CD4-positive, alpha-beta T cell treated with Interleukin-4 for 4 hours (primary cell): ENCODE measurements at regions not wholly inside any gene's neighbourhood (a gene's known extent, or its start where the extent isn't known, plus 50 kb on each side); places are given as distances from the start of the nearest gene placed in this dataset.
"Not testable (repeated sequence)": the region's sequence is repeated elsewhere in the genome, so short reads cannot be mapped to it uniquely, and the experiment has no call there.

Experiments used
- DNase-seq: peaks from one replicate; pipeline ENCODE4 v3.0.0-alpha.2; 2020

DNA sequence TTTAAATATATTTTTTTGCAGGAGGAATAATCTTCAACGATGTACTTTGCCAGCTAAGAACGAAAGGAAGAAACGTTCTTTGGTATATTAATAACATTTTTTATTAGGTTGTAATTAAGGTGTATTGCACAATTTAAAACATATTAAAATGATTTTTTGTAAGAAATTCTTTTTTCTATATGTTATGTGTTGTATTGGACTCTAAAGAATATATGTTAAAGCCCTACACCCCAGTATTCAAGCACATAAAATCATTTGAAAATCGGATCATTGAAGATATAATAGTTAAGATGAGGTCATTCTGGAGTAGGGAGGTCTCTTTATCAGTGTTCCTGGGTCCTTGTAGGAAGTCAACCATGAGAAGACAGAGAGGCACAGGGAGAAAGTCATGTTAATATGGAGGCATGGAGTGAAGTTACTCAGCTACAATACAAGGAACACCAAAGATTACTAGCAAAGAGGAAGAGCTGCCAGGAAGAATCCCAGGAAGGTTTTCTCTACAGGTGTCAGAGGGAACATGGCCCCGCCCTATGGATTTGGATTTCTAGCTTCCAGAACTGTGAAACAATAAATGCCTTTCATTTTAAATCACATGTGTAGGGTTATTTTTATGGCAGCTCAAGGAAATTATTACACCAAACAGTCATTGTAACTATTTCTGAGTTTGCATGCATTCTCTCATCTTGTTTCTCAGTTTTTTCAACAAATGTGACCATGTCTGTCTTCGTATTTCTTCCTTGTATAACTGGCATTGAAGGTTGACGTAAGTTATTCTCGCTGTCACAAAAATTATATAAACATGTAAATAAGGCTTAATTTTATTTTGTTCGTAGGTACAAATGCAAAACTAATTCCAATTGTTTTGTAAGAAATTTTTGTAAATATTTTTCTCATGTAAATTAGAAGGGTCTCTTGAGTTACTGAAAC, 75.4 kb upstream of the VPREB1 start:
- DNase-seq, result no peak

DNA sequence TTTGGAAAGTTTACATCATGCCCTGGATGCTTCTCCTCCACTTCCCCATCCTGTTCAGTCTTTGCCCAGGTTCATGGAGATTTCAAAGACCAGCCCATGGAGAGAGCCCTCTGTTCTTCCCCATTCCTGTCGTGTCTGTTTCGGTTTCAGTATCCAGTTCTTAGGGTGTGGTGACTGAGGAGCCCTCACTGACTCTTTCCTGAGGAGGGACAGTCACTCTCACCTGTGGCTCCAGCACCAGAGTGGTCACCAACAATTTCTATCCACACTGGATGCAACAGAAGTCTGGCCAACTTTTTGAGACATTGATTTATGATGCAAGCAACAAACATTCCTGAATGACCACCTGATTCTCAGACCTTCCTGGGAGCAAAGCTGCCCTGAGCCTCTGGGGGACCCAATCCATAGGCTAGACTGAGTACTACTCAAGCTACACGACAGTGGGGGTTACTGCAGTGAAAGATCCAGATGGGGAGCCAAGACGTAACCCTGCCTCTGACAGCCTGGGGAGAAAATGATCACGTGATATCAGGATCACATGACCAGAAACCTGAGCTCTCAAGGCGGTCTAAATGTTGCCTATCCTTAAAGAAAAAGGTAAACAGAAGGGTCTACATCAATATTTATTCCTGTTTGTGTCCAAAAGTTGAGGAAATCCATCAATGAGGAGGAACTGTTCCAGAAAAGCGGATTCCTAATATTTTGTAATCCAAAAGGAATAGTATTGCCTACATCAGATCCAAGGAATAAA, 76.2 kb upstream of the VPREB1 start:
- peak; percentile 19 for DNase-seq

DNA sequence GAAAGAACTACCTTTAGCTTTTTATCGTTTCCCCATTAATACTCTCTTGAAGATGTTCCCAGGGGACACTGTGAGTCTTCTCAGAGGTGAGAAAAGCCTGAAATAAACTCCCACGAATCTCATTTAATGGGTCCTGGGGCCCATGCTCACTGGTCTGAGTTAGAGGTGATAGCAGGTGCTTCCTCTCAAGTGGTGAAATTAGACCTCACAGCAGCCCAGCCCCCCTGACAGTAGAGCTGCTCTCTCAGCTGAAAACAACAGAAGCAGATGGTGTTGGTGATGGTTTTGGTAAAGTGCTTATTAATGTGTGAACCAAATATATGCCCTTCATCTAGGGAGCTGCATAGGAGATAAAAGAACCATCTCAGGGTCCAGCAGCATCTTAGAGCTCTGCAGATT, 76.8 kb upstream of the VPREB1 start:
- no peak for DNase-seq

DNA sequence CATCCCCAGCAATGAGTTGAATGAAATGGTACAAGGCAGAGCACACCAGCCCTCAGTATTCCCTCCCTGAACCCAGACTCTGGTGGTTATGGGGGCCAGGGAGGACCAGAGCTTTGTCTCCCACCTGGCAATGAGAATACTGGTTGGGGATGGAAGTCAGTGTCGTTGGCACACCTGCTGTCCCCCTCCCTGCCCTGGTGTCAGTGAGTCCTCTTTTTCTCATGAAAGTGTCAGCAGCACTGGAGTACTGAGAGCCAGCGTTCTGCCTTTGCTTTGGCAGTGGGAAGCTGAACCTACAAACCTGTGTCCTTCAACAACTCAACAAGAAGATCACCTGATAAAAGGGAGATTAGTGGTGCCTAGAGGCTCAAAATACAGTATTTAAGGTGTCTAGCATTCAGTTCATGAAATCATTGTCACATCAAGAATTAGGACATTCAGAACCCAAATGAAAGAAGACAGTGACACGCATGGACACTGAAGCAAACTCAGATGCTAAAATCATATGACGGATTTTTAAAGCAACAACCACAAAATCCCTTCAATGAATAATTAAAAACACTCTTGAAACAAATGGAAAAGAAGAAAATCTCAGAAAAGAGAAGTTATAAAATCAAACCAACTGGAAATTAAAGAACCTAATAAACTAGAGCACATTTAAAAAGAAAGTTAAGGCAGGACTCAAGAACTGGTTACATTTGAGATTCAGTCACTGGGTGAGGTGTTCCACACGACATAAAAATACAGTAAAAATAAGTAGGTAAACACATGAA, 77.5 kb upstream of the VPREB1 start:
- DNase-seq, result no peak

DNA sequence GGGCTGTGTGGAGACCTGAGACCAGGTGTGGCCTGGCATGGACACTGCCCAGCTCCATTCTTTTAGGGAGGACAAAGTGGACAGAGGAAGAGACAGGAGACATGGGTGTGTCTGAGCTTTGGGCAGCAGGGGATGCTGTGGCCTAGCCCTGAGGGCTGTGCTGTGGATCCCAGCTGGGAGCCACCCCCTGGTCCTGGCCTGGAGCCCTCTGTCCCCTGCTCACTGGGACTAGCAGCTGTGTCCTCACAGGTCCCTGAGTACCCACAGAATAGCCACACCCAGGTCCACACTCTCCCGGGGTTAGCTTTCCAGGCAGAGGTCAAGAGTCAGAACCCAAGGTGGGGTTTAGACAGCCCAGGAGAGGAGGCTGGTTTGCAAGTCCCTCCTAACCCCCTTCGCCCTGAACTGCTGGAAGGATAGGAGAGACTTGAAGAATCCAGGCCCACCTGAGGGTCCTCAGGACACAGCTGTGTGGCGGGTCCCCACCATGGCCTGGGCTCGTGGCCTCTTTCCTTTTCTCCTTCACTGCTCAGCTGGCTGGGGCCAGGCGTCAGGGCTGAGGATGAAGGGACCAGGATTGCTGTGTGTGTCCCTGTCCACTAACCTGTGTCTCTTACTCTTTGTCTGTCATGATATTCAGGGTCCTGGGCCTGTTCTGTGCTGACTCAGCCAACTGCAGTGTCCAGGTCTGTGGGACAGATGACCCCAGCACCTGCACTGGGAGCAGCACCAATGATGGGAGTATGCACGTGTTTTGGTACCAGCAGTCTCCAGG, 78.5 kb upstream of the VPREB1 start:
- DNase-seq, result no peak

DNA sequence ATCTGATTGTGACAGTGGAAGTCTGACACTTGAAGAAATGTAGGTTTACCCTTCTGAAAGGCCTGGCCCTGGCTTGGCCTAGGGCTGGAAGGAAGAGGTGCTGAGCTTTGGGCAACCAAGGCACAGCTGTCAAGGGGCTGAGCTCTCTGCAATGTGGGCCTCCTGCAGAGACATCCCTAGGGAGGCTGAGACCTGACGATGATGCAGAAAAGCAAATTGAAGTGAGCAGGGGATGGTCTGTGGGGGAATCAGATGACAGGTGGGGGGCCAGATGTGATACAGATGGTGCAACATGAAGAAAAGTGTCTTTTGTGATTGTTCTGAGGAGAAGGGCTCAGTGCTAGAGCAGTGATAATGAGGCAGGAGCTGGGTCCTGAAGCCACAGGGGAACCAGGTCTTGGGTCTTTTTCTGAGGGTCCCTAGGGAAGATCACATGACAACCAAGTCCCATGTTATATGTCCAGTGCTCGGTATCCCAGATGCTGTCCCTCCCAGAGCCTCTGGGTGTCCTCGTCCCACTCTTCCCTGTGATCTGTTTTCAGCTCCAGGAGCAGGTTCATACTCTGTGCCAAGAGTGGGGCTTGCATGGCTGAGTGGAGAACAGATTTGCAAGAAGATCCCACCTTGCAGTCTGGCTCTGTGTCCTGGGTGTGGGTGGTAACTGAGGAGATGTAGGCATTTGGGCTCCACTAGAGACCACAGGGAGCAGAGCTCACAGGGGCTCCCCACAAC, 79.9 kb upstream of the VPREB1 start:
- no peak for DNase-seq

DNA sequence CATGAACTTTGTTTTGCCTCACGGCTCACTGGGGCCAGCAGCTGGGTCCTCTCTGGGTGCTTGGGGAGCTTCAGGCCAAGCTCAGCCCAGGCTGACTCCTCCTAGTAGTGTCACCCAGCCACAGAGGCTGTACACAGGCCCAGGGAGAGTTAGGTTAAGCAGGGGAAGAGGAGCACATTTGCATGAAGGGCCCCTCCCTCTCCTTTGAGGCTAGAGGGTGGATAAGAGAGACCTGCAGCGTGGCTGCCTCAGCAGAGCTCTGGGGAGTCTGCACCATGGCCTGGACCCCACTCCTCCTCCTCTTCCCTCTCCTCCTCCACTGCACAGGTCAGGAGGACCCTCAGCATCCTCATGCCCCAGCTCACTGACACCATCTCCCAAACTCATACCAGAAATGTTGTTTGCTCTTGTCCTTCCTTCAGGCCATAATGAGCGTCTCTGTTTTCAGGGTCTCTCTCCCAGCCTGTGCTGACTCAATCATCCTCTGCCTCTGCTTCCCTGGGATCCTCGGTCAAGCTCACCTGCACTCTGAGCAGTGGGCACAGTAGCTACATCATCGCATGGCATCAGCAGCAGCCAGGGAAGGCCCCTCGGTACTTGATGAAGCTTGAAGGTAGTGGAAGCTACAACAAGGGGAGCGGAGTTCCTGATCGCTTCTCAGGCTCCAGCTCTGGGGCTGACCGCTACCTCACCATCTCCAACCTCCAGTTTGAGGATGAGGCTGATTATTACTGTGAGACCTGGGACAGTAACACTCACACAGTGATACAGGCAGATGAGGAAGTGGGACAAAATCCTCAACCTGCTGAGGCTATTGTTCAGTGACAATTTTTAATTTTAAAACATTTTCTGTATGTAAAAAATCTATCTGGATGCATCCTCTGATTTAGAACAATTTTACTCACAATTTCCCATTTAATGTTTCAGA, 82.4 kb upstream of the VPREB1 start:
- DNase-seq, result no peak

DNA sequence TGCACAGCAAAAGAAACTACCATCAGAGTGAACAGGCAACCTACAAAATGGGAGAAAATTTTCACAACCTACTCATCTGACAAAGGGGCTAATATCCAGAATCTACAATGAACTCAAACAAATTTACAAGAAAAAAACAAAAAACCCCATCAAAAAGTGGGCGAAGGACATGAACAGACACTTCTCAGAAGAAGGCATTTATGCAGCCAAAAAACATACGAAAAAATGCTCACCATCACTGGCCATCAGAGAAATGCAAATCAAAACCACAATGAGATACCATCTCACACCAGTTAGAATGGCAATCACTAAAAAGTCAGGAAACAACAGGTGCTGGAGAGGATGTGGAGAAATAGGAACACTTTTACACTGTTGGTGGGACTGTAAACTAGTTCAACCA, 83.8 kb upstream of the VPREB1 start:
- not testable (repeated sequence) for DNase-seq

DNA sequence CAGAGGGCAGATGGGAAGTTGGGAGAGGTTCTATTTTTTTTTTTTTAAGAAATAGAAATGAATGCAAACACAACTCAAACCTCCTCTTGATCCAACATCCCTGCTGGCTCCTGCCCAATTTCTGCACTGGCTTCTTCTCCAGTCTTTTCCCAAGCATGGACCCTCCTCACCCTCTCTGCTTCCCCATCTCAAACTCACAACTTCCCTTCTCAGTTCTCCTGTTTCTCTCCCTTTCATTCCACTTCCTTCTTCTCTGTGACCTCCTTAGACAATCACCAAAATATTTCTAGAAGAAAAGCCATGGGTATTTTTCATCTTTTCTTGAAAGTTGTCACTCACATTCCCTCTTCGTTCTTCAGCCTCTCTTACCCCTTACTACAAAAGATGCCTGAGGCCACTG, 85.2 kb upstream of the VPREB1 start:
- no peak for DNase-seq

DNA sequence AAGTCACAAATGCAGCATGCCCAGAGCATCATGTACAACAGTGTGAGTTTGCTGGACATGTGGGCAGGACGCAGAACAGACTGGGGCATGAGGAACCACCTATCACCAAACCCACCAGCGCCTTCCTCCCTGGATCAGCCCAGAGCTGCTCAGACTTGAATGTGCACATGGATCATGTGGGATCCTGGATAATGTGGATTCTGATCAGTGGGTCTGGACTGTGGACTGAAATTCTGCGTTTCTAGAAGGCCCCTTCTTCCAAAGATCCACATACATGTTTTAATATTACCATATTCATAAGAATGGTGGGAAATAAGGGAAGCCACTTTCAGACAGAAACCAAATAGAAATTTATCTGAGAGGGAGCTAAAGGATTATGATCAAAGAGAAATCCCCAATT, 85.6 kb upstream of the VPREB1 start:
- DNase-seq, result no peak

DNA sequence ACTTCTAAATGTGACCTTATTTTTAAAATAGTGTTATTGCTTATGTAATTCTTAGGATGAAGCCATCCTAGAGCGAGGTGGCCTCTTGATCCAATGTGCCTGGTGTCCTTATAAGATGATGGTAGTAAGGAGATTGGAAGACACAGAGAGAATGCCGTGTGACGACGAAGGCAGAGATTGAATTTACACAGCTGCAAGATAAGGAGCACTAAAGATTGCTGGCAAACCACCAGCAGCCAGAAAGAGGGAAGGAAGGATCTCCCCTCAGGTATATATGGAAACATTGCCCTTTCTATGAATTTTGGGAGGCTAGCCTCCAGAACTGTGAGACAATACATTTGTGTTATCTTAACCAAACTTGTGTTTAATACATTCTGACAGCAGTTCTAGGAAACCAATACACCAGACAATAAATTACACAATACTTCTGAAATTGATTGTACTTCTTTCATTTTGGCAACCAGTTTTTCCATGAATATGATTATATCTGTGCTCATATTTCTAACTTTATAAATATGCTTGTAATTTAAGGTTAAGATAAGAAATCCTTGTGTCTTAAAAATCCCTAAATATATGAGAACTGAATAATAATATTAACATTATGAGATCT, 86.3 kb upstream of the VPREB1 start:
- no peak for DNase-seq

DNA sequence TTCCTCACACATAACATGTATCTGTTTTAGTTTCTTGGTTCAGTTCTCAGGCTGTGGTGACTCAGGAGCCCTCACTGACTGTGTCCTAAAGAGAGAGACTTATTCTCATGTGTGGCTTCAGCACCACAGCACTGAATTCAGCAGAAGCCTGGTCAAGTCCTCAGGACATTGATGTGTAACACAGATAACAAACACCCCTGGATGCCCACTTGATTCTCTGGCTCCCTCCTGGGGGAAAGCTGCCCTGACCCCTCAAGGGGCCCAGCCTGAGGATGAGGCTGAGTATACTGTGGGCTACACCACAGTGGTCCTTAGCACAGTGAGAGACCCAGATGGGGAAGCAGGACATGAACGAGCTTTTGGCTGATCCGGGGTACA, 87.2 kb upstream of the VPREB1 start:
- DNase-seq, result no peak

DNA sequence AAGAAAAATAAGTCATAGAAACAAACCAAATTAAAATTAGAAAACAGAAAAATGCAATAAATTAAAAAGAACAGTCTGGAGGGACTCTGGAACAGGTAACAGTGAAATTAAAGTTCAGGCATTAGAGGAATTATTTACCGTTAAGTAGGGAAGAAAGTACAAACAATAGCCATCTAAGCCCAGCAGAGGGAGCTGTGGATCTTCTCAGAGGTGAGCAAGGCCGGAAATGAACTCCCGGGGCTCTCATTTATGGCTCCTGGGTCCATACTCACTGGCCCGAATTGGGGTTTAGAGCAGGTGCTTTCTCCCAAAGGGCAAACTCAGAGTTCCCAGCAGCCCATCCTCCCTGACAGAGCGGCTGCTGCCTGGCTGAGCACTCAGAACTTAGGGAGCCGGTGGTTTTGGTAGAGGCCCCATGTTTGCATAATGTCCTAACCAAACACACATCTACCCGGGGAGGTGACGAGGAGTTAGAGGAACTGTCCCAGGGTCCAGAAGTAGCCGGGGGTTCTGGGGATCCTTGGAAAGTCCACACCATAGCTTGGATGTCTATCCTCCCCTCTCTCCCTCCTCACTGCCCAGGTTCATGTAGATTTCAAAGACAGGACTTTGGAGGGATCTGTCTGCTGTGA, 87.8 kb upstream of the VPREB1 start:
- DNase-seq, result peak; percentile 66

DNA sequence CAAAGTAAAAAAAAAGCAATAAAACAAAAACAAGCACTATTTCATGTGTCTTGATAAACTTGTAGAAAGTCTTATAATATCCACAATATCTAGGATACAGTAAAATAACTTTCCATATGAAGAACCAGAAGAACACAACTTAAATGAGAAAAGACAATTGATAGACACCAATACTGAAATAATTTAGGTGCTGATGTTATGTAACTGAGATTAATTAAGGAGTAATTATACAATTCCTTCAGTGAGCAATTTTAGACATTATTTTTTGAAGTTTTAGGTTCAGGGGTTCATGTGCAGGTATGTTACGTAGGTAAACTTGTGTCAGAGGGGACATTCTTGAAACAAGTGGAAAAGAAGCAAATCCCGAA, 88.3 kb upstream of the VPREB1 start:
- no peak for DNase-seq

DNA sequence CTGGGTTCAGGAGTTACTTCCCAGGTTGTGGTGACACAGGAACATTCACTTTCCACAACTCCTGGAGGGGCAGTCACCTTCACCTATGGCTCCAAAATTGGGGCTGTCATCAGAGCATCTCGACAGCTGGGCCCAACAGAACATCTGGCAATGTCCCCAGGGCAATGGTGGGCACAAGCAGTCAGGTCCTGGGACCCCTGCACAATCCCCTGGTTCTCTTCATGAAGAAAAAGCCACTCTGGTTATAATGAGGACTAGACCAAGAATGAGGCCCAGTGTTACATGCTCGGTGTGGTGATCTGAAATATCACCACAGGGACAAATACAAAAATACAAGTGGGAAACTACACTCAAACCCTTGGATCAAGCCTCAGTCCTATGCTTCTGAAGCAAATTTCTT, 89.0 kb upstream of the VPREB1 start:
- DNase-seq, result no peak

DNA sequence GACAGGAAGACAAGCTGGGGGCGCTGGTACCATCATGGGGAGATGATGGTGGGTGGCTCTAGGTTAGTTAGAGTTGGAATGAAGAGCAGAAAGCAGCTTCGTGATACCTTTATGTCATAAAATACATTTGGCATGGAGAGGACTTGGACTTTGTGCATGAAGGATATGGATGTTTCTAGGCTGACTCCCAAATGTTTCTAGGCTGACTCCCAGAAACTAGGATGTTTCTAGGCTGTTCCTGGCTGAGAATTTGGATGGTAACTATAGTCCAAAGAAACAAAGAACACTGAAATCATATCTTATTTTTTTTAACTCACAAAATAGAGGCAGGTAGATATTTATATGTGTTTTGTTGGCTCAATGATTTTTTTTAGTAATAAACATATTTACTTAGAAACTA, 89.4 kb upstream of the VPREB1 start:
- DNase-seq, result no peak

DNA sequence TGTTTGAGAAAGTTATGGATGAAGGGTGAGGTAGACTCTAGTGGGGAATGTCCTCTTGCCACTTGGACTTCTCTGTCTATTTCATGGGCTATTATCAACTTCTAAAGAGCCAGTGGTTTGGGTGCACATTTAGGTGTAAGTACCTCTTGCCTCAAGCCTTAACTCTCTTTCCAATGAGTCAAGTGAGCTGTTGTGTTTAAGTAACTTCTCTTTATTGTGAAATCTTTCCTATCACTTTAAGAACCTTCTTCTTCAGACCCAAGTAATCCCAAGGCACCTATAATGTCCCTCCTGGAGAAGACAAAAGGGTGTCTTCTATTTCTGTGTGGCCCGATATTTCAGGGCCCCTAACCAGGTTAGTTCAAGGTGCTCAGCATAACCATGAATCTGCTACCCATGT, 90.5 kb upstream of the VPREB1 start:
- no peak for DNase-seq

DNA sequence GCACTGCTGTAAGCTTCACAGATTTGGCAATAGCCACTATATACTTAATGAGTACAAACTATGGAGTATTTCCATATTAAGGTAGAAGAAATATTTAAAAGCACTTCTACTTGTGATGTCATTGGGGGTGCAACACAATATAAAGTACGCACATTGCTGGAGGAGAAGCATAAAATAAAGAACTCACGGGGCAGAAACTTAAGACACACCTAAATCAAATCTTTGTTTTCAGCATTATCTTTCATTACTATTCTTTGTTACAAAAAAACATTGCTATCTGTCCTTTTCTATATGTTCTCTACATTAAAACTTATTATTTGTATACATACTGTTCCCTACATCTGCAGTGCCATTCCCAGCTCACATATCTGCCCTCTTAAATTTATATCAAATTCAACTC, 93.3 kb upstream of the VPREB1 start:
- DNase-seq, result no peak

DNA sequence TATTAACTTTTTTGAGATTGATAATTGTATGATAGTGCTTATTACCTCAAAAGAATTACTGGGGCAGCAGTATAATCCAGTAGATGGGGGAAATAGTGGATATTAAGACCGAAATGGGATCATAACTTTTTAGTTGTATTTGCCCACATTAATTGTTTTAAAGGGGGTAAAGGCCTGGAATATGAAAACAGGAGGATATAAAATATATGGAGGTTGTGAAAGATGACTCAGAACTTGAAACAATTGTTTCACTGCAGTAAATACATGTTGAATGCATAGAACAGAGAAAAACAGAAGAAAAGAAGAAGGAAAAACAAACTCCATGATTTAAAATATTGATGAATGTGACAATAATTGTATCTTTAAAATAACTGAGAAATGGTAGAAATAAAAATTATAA, 94.1 kb upstream of the VPREB1 start:
- DNase-seq, result no peak

DNA sequence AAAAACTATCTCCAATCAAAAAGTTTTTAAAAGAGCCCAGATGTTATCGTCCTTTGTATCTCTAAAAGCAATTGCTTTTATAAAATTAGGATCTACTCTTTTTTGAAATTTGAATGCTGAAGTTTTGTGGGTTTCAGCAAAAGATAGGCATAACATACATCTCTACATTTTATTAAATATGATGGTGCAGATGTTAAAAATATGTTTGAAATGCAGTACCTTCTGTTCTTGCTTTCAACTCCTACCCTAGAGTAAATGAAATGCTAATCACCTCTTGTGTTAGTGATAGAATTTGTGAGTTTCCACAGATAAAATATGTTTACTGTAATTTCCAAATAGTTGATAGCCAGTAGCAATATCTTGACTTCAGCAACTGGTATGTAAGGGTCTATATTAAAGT, 95.7 kb upstream of the VPREB1 start:
- no peak for DNase-seq
